GM13977 (cell line): ENCODE measurements at regions not wholly inside any gene's neighbourhood (a gene's known extent, or its start where the extent isn't known, plus 50 kb on each side); places are given as distances from the start of the nearest gene placed in this dataset.

Experiments used
- DNase-seq: peaks from one replicate; pipeline ENCODE4 v3.0.0; 2012; ENCODE audit warnings: low spot score
- CTCF ChIP-seq: IDR thresholded peaks from 2 replicates; pipeline ENCODE4 v1.5.1; 2012; ENCODE audit warnings: mild to moderate bottlenecking, control low read depth; ENCODE audit not compliant: insufficient read depth; ENCODE audit errors: extremely low read depth, missing control alignments
- in situ Hi-C: fragments of 300-500 bp; cut with MboI; formaldehyde crosslinking; loops from one replicate; pipeline ENCODE4 v1.12.0; 2022; ENCODE audit warnings: low sequenced_read_pairs, low pct_unique_long_range_greater_than_20kb, mixed read lengths, inconsistent platforms; ENCODE audit not compliant: unreplicated experiment

- DNase-seq = no peak
- TF ChIP-seq CTCF = no peak
- in situ Hi-C loops = no loop called here
Observed at GRCh38 chr21:19029816-19030215, 626.2 kb upstream of the TMPRSS15 start.

DNA sequence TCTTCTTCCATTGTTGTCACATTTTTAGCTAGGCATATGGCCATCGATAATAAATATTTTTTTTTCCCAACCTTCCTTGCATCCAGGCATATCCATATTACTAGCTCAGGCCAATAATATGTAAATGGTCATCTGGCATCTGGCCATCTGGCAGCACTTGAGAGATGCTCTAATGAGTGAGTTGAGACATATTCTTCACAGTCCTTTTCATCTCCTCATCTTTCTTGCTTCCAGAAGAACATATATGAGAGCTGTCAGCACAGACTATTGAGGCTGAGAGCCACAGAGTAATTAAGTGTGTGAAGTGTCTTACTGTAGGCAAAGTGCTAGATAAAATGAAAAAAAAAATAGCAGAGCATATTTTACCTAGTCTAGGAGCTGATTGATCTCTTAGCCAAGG lies 628.4 kb upstream of the TMPRSS15 start:
- in situ Hi-C loops = no loop called here
- no peak for TF ChIP-seq CTCF
- no peak for DNase-seq

DNA sequence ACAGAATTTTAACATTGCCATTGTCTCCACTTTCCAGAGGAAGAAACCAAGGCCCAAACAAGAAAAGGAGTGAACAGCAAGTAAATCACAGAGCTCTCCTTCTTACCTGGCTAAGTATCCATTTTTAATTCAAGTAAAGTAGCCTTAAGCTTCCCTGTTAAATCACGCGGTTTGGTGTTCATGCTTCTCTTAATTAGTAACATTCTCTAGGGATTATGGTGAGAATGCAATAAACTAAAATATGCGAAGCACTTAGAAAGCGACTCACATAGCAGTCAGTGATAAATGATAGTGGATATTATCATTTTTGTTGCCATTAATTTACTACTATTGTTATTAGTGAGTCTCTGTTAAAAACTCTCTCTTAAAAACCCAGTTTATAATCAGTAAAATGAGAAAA lies 630.5 kb upstream of the TMPRSS15 start:
- no peak for TF ChIP-seq CTCF
- no peak for DNase-seq
- in situ Hi-C loops = no loop called here

DNA sequence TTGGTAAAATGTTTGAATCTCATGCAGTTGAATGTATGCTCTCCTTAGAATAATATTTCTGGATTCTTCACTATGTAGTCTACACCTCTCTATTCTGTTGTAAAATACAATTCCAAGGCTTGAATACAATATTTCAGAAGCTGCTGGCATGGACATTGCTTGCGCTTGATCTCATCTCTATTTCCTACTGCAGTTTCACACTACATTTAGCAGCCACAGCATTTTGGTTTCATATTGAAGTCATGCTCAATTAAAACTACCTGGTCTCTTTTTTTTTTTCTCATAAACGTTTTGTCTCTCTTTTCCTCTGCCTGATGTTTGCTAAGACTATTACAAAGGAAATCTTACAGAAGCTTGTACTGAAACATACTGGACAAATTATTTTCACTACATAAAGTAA lies 631.0 kb upstream of the TMPRSS15 start:
- TF ChIP-seq CTCF = no peak
- in situ Hi-C loops = no loop called here
- no peak for DNase-seq

GRCh38 chr21:19045876-19046275 lies 642.3 kb upstream of the TMPRSS15 start:
- in situ Hi-C loops = no loop called here
- TF ChIP-seq CTCF = no peak
- DNase-seq = no peak

GRCh38 chr21:19048098-19048672 lies 644.6 kb upstream of the TMPRSS15 start:
- in situ Hi-C loops = no loop called here
- DNase-seq = no peak
- TF ChIP-seq CTCF = no peak

DNA sequence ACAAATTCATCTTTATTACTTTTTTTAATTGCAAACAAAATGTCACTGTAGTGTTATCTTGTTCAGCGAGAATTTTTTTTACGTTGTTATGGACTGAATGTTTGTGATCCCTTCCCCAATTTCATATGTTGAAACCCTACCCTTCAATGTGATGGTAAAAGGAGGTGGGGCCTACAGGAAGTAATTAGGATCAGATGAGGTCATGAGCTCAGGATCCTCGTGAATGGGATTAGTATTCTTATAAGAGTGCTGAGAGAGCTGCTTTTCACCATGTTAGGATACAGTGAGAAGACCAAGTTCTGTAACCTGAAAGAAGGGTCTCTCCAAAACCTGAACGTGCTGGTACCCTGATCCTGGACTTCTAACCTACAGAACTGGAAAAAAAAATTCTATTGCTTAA lies 646.0 kb upstream of the TMPRSS15 start:
- TF ChIP-seq CTCF = no peak
- no peak for DNase-seq
- in situ Hi-C loops = no loop called here
